ENCODE measurements at regions not wholly inside any gene's neighbourhood (a gene's known extent, or its start where the extent isn't known, plus 50 kb on each side); places are given as distances from the start of the nearest gene placed in this dataset.

DNA sequence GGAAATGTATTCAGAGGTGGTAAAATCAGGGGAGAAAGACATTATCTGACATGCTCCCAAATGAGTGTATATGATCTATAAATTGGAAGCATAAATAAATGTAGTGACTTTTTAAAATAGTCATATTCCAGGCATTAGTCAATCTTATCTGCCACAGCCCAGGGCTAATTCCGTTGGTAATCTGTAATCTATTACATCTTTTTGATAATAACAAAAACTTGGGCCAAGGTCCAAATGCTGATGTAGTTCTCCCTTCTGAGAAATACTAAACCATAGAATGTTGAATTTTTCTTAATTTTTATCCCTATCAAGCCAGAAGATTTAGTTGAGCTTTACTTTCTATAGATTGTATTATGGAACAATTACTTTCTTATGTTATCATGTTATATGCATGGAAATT, 1279.8 kb downstream of the EPHA7 start:
- TF ChIP-seq CBX8 (IDR thresholded peaks at IDR 0.05) (no peak), MAX (IDR thresholded peaks at IDR 0.05) (no peak), REST (IDR thresholded peaks at IDR 0.05) (no peak), MAZ (IDR thresholded peaks at IDR 0.05; ENCODE audit: borderline replicate concordance, low read depth, low read length) (no peak), ESRRA (IDR thresholded peaks at IDR 0.05; ENCODE audit: borderline replicate concordance, low read length) (no peak), CHD2 (IDR thresholded peaks at IDR 0.05; ENCODE audit: low read length, partially characterized antibody) (no peak), POLR2A (IDR thresholded peaks at IDR 0.05; ENCODE audit: low read length) (no peak), PBX3 (IDR thresholded peaks at IDR 0.05) (no peak), HOXB13 (CRISPR knock-in tag; IDR thresholded peaks at IDR 0.05; ENCODE audit: low read depth) (no peak), MAFK (IDR thresholded peaks at IDR 0.05; ENCODE audit: partially characterized antibody) (no peak), EP300 (IDR thresholded peaks at IDR 0.05) (no peak), RFX5 (IDR thresholded peaks at IDR 0.05) (no peak)
- TF ChIP-seq, protein P1, sequence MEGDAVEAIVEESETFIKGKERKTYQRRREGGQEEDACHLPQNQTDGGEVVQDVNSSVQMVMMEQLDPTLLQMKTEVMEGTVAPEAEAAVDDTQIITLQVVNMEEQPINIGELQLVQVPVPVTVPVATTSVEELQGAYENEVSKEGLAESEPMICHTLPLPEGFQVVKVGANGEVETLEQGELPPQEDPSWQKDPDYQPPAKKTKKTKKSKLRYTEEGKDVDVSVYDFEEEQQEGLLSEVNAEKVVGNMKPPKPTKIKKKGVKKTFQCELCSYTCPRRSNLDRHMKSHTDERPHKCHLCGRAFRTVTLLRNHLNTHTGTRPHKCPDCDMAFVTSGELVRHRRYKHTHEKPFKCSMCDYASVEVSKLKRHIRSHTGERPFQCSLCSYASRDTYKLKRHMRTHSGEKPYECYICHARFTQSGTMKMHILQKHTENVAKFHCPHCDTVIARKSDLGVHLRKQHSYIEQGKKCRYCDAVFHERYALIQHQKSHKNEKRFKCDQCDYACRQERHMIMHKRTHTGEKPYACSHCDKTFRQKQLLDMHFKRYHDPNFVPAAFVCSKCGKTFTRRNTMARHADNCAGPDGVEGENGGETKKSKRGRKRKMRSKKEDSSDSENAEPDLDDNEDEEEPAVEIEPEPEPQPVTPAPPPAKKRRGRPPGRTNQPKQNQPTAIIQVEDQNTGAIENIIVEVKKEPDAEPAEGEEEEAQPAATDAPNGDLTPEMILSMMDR (IDR thresholded peaks at IDR 0.05) = no peak
